OCI-LY3 (cell line): ENCODE measurements at regions not wholly inside any gene's neighbourhood (a gene's known extent, or its start where the extent isn't known, plus 50 kb on each side); places are given as distances from the start of the nearest gene placed in this dataset.

Experiments used
- EZH2phosphoT487 ChIP-seq: fragments of 200-600 bp; shearing (Covaris generic); IDR thresholded peaks from 2 replicates; pipeline ENCODE4 v1.6.1; 2018; ENCODE audit warnings: antibody characterized with exemption, mixed run types, low read depth
- TF ChIP-seq, protein P1 (sequence below): fragments of 200-600, 300-600 bp; sonication (generic); IDR thresholded peaks from 2 replicates; pipeline ENCODE4 v1.5.1; 2014; ENCODE audit warnings: antibody characterized with exemption, low read length, low read depth

DNA sequence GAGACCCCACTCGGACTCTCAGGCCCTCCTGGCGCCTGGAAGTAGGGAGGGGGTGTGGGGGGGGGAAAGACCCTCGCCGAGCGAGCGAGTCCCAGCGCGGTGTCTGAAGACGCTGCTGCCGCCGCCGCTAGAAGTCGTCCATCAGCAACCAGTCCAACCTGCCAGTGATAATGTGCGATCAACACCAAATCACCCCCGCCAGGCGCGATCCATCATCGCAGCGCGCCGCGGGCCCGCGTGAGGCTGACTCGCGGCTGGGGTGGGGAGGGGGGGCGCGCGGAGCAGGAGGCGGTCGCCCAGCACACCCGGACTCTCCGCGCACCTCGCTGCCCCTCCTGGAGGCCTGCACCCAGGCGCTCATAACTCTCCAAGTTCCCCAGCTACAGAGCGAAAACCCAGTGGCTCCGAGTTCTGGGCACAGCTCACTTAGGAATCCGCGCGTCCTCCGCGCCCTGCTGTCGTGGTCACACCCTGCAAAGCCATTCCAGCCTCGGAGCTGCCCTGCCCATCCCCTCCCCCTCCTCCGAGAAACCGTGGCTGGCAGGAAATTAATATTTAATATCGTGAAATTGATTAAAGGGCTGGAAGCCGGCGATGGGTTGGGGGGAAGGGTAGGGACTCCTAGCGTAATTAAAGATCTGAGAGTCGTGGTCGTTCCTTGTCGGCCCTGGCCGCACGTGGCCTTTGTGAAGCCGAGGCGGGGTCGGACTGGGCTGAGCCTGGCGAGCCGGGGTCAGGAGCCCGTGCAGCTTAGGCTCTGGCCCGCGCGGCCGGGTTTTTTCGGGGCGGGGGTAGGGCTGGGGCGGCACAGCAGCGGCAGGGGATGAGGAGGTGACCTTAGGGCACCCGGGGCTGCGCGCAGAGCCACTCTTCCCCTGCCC is 58.1 kb upstream of the BCOR start:
- TF ChIP-seq, protein P1, sequence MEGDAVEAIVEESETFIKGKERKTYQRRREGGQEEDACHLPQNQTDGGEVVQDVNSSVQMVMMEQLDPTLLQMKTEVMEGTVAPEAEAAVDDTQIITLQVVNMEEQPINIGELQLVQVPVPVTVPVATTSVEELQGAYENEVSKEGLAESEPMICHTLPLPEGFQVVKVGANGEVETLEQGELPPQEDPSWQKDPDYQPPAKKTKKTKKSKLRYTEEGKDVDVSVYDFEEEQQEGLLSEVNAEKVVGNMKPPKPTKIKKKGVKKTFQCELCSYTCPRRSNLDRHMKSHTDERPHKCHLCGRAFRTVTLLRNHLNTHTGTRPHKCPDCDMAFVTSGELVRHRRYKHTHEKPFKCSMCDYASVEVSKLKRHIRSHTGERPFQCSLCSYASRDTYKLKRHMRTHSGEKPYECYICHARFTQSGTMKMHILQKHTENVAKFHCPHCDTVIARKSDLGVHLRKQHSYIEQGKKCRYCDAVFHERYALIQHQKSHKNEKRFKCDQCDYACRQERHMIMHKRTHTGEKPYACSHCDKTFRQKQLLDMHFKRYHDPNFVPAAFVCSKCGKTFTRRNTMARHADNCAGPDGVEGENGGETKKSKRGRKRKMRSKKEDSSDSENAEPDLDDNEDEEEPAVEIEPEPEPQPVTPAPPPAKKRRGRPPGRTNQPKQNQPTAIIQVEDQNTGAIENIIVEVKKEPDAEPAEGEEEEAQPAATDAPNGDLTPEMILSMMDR: no peak
- no peak for TF ChIP-seq EZH2phosphoT487
